NOMO-1 treated with dmso at 0.1 percent for 144 hours (cell line): ENCODE measurements at regions not wholly inside any gene's neighbourhood (a gene's known extent, or its start where the extent isn't known, plus 50 kb on each side); places are given as distances from the start of the nearest gene placed in this dataset.

ENCODE experiments used
- DNase-seq: peaks from one replicate; lab custom pipeline; 2025; ENCODE audit not compliant: unreplicated experiment; lab: John Stamatoyannopoulos, UW

DNA sequence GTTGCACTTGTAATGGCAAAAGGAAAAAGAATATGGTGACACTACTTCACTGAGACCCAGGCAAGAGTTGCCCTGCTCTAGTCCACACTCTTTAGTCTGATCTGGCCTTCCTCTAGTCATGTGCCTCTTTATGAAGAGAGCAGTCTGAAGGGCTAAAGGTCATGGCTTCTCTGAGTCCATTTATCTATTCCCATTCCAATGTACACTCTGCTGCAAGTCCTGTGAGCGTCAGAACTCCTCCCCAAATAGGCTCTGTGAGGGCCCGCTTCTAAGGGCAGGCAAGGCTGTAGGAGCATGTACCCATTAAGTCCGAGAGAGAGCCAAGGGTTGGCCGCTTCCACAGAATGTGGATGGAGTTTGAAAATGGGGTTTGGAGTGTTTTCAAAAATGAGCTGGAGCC is 209.3 kb downstream of the AHR start:
- no peak for DNase-seq

DNA sequence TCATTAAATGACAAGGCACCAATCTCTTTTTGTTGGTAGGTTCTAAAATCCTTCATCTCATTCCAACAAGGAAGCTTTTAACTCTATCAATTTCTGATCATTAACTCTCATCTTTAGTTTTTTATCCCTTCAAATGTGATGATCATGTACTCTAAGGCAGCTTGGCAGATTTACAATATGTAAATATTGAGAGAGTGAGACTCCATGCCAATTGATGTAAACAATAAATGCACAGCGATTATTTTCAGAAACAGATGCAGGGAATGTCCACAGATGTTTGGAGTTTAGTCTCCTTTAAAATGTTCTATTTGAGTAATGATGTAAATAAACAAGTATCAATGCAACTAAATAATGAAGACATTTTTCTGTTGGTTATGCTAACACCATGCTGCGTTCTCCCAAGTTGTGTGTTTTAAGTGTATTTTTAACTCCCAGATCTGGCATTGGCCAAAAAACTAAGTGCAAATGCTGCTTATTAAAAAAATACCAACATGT is 213.8 kb downstream of the AHR start:
- no peak for DNase-seq

DNA sequence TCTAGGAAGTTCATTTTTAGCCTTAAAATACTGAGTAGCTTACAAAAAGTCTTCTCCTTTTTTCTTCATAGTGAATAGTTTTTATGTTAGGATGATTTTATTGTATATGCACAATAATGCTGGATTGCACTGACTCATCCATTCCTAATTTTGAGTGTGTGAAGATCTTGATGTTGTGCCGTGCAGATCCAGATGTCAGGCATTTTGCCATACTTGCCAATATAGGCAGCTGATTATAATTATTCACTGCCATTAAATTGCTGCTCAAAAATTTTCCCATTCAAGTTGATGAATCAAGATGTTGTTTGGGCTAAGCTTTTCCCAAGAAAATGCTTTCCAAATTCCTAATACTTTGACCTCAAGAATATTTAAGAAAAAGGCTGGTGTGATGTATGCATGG is 218.3 kb downstream of the AHR start:
- DNase-seq: no peak

DNA sequence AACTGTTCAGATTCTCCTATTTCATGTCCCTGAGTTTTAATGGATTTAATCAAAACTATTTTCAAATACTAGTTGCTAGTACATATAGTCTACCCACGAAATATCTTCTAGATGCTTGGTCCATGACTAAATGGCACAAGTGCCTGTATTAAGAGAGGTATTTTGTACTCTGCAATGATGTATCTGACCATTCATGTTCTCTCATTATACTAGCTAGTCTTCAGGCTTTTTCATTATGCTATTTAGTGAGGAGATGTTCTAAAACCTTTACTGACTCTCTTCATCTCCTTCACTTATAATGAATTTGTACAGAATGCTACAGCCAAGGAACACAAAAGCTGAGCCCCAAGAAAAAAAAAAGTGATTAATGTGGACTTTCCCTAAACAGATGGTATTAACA is 222.5 kb downstream of the AHR start:
- no peak for DNase-seq

DNA sequence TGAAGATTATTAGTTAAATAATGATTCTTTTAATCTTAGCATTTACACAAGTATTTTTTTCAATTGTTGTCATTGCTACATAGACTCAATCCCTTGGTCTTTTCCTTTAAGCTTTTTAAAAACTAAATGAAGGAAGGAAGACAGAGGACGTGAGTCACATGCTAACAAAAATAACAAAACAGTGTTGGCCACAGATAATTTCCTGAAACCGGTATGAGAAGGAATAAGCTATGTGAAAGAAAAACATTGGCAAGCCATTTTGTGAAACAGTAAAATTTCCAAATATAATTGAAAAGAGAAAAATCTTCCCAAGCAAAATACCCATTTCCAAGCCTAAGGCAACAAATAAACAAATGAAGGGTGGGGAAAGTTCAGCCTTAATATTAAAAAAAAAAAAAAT is 223.0 kb downstream of the AHR start:
- DNase-seq: peak; percentile 25

DNA sequence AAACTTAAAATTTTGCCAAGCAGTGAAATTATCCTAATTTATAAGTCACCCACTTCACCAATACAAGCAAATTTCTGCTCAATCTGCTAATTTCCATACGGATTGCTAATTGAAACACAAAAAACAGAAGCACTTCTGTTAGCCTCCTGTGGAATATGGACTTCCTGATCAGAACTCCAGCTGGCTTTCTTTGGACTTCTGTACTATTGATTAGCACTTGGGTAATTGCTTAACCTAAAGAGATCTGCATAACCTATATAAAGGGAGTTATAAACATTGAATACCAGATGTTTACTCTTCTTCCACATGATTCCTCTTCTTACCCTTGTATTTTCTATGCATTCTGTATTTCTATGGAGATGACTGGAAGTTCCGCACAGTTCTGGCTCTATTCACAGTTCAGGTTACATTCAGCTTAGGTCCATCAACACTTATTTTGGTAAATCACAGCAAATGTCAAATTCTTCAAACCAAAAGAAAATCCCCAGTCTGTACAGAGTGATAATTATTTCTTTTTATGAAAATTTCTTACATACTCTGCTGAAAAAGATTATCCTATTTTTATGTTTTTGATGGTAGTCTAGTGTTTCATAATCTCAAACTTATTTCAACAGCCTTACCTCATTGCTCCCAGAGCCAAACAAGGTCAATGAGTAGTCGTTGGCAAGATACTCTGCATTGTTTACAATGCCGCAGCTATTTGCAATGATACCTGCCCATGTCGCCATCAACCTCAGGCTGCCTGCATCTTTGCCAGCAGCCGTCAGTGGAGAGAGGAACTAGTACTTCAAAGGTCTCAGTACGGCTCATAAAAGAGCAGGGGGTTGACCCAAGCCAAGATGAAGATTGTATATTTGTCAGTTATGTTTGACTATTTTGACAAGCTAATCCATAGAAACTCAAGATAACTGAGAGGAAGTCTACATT is 225.6 kb downstream of the AHR start:
- peak; percentile 52 for DNase-seq

DNA sequence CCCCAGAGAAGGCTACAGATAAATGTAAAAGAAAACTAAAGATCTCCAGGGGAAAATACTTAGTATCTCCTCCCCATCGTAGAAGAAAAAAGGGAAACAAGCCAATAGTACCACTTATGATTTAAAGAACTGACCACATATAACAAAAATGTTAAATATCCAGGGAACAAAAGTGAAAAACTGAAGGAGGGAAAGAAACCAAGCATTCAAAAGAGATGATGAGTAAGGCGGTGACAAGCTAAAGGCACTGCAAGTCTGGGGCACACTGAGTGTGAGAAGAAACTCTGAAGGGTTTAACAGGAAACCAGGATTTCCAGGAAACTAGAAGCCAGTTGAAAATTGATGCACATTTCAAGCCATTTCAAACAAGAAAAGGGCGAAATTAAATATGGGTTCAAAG is 226.3 kb downstream of the AHR start:
- DNase-seq: no peak

DNA sequence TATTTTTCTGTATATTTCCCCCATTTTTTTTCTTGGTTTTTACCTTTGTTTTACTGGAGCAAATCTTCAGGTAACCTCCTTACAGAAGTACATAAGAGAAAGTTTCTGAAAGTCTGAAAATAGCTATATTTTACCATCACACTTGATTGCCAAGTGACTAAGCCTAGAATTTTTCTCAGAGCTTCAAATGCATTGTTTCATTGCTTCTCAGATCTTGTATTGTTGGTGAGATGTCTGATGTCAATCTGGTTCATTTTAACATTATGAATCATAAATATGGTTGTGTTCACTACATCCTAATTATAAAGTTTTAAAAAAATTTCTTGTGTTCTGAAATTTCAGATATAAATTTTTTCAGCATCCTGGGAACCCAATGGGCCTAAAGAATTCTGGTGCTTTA is 228.2 kb downstream of the AHR start:
- no peak for DNase-seq

DNA sequence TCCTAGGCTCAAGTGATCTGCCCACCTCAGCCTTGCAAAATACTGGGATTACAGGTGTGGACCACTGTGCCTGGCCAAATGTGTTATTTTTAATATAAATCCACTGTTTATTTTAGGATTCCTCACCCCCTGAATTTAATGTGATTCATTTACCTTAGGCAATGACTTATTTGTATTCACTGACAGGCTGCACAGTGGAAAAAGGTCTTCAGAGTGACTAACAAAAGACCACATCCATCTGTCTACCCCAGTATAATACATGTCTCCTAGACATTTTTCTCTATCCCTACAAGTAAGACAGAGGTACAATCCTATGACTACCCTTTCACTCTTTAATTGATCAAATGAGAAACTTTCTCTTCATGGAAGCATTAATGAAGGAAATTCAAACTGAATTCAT is 230.2 kb downstream of the AHR start:
- no peak for DNase-seq

DNA sequence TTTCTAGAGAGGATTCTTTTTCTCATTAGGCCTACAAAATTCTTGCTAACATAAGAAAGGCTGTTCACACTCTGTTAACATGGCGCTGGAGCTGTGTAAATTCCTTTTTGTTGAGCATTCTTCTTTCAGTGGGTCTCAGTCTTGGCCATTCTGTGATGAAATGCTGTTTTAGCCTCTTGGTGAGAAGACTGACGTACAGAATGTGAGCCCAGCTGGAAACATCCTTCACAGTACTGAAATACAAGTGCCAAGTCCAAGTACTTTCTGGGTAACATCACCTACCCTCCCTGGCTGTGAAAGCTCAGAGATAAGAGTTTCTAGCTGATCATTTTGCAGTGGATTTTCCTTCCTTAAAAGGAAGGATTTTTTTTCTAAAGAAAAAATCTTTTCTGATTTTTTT is 231.8 kb downstream of the AHR start:
- no peak for DNase-seq

DNA sequence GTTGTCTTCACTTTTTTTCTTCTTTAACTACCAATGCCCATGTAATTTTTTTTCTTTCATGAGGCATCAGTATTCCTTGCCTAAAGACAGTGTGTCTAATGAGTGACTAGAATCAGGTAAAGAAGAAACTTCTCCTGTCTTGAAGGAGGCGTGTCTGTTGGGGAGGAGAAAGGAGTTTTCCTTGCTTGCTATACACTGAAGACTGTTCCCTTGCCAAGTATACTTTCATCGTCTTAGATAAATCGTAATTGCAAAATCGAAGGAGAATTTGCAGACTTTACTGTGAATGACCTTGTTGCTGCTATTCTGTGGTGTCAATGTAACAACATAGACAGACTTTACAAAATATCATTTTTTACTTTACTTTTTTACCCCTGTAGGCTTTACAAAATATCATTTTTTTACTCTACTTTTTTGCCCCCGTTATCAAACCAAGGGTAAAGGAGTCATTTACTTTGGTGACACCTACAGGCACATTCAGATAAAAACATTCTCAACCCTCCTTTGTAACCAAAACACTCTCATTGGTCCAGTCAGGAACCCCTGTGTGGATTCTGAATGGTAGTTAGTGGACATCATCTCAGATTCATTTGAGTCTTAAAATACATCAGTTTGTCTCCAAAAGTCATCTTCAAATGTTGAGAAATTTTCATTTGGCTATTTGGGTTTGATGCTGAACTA is 232.4 kb downstream of the AHR start:
- DNase-seq: no peak

DNA sequence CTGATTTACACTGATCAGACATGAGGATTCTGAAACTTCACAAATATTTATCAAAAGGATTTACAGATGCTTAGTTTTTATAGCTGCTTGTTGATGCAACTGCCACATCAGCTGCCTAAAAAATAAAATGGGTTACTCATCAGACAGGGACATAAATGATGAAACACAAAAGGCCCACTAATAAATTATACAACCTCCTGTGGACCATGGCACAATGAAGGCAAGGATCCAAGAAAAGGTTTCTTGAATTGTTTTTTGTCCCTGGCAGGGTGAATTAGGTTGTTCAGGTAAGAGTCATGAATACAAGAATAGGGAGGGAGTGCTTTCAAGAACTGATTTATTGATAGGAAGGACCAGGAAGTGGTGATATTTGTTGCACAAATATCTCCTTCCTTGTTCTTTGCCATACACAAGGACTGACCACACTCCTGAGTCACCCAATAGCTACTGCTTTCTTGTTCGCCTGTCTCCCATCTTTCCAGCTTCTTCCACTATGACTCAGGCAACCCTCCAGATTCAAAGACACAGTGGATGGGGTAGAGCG is 234.5 kb downstream of the AHR start:
- peak; percentile 68 for DNase-seq

DNA sequence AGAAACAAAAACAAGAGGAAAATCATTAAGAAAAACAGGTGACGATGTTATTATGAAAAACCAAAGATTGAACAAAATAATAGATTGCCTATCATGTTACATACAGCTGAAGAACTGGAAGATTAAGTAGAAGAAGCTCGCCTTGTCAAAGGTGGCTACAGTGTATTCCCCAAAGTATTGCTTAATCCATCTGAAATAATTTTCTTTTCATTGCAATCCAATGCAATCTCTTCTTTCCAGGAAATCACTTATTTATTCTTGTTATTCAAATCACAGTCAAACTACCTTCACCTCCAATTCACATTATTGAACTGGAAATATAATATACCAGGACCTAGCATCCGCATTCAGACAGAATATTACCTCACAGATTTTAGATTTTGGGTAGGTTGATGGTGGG is 235.9 kb downstream of the AHR start:
- DNase-seq: no peak

DNA sequence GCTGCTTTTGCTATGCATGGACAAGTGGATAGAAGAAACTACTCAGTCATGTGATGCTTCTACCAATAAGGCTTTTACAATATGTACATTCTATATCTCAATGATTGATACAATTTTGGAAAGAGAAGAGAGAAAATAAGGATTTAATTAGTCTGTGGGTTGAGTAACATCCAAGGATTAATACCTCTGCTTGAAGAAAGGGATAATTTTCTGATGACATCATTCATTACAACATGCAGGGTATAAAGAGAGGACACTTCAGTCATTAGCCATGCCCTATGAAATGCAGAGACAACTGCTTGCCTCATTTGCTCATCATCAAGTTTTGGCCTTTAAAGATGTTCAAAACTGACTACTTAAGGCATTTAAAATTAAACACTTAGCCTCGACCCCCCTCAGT is 237.3 kb downstream of the AHR start:
- no peak for DNase-seq

DNA sequence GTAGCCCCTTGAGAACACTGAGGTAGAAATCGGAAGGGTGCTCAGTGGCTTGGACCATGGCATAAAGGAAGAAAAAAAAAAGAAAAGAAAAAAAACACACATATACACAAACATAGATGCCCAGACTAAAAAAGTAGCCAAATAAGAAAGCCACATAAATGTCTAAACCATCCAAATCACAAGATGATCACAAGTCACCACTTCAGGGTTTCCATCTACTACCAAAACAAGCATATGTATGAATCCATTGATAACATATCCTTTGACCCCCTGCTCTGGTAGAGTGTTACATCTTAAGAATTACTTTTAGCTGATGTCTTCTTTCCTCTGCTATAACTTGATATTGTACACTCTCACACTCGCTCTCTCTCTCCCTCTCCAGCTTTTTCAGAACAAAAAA is 245.9 kb downstream of the AHR start:
- no peak for DNase-seq

DNA sequence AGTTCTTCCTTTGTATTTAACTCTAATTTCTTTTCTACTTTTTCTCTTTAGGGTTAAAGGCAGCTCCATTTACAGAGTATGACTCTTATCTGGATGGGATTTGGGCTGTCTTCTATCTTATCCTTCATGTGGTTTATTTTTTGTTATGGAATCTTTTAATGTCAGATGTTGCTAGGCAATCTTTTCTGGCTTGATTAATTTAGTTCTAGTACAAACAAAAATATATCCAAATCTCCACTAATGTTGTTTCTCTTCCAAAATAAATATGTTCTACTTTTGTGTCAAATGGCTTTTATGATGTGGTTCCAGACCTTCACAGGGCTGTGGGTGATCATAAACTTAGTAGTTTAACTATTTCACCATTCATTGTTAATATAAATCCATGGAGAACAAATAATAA is 246.9 kb downstream of the AHR start:
- DNase-seq: no peak

DNA sequence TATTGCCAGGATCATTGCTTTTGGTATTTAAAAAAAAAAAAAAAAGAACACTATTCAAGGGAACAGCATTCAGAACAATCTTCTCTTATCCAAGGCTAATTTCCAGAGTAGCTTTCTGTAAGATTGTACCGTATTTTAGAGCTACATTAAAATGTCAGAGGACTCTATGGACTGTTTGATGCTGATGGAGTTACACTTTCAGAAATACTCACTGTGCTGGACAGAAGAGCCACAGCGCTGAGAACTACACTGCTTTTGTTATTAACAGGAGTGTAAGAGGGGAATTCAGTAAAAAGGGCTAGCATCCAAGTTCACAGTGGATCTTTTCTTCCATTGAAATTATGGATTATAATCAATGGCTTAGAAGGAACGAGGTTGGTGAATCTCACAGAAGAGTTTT is 247.7 kb downstream of the AHR start:
- DNase-seq: no peak

DNA sequence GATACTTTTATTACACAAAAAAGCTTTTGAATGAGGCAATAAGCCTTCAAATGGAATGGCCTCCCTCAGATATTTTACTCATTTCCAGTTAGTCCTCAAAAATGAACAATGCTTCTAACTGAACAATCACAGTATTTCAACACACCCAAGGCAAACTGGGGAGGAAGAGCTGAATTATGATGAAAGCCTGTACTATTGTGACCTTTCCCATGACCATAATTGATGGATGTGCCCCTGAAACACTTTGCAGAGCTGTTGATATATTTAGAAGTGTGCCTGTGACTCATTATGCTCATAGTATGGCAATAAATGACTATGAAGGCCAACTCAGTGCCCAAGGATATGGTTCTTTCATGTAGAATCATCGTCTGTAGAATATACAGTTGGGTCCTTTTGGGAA is 248.1 kb downstream of the AHR start:
- DNase-seq: peak; percentile 83

DNA sequence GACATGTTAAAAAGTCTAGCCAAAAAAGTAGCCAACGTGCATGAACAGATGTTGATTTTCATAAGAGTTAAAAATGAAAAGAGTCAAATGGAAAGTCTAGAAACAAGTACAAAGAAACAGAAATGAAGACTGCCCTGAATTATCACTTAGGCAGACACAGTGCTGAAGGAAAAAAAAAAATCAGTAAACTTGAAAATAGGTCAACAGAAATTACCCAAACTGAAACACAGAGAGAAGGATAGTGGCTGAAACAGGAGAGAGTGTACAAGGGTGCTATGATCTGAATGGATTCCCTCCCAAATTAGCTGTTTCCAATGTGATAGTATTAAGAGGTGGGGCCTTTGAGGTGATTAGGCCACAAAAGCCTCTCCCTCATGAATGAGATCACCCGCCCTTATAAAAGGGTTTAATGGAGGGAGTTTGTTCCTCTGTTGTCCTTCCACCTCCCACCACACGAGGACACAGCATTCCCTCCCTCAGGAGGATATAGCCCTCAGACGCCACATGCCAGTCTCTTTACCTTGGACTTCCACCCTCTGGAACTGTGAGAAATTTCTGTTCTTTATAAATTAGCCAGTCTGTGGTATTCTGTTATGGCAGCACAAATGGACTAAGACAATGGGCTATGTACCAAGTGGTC is 249.7 kb downstream of the AHR start:
- DNase-seq: no peak

DNA sequence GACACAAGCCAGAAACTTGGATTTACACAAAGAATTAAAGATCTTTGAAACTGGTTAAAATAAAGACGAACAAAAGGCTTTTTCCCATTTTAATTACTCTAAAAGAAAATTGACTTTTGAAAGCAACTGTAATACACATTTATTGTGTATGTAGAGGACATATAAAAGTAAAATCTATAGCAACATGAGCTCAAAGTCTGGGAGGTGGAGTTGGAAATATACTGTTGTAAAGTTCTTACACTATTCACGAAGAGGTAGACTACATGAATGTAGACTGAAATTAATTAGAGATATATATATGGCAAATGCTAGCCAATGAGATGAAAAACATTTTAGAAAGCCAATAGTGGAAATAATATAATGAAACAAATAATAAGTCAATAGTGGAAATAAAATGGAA is 251.0 kb downstream of the AHR start:
- no peak for DNase-seq

DNA sequence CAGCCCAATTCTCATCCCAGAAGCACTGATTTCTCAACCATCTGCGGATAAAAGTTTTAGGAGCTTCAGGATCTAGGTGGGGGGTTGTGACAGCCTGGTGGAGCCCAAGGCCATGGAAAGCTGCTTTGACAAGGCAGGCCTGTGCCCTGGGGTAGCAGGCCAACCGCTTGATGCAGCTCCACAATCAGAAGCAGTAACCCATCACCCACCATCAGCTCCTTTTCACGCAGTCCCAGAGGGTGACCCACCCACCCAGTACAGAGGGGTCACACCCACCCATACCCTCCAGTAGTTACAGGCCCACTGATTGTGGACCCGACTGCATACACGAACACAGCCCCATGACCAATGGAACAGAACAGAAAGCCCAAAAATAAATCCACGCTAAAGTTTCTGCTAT is 253.9 kb downstream of the AHR start:
- no peak for DNase-seq

DNA sequence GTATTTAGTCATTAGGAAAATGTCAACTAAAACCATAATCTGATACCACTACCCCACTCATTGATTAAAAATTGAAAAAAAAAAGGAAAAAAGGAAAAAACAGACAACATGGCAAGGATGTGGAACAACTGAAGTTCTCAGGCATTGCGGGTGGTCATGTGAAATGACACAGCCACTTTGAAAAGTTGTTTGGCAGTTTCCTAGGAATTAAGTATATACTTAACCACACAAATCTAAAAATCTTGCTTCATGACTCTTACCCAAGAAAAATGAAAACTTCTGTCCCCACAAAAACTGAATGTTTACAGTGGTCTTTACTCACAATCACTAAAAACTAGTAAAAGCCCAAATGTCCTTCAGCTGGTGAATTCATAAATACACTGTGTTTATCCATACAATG is 254.5 kb downstream of the AHR start:
- DNase-seq: no peak
